ENCODE measurements at regions not wholly inside any gene's neighbourhood (a gene's known extent, or its start where the extent isn't known, plus 50 kb on each side); places are given as distances from the start of the nearest gene placed in this dataset.

DNA sequence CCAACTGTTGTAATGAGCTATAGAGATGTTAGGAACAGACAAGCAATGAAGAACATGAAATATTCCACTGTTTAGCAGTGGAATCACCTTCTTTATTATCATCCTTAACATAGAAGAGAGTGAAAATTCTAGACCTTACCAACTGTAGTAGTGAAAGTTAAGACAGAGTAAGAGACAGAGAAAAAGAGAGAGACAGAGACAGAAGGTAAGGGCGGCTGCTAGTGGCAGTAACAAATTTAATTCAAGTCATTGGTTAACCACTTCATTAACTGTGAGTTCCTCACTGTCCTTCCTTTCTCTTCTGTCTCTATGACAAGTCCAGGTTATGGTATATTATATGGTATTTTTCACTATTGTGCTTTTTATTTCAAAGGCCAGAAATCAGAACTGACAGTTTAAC lies 355.7 kb upstream of the ESRRG start:
- TF ChIP-seq EZH2phosphoT487 (IDR thresholded peaks at IDR 0.05; ENCODE audit: borderline replicate concordance, low read depth, low read length): no peak
- TF ChIP-seq, protein P1, sequence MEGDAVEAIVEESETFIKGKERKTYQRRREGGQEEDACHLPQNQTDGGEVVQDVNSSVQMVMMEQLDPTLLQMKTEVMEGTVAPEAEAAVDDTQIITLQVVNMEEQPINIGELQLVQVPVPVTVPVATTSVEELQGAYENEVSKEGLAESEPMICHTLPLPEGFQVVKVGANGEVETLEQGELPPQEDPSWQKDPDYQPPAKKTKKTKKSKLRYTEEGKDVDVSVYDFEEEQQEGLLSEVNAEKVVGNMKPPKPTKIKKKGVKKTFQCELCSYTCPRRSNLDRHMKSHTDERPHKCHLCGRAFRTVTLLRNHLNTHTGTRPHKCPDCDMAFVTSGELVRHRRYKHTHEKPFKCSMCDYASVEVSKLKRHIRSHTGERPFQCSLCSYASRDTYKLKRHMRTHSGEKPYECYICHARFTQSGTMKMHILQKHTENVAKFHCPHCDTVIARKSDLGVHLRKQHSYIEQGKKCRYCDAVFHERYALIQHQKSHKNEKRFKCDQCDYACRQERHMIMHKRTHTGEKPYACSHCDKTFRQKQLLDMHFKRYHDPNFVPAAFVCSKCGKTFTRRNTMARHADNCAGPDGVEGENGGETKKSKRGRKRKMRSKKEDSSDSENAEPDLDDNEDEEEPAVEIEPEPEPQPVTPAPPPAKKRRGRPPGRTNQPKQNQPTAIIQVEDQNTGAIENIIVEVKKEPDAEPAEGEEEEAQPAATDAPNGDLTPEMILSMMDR (conservative IDR thresholded peaks at IDR 0.05; ENCODE audit: low read length): no peak
- no peak overlapping the region for H2AFZ ChIP-seq (ENCODE audit: low read length)
- no peak overlapping the region for H3K27ac ChIP-seq (ENCODE audit: low read depth, low read length, poor library complexity, severe bottlenecking)
- ChIA-PET POLR2A (no interaction called here), CTCF (ENCODE audit: unreplicated experiment) (no interaction called here)
- intact Hi-C loops (cut with micrococcal nuclease; ENCODE audit: unreplicated experiment): no loop called here
- no peaks in the 10 kb centered on the region for H3K4me1 ChIP-seq (ENCODE audit: insufficient read depth, low read length, poor library complexity, severe bottlenecking)
- H4K20me1 ChIP-seq (ENCODE audit: insufficient read depth, low read length): no peaks in the 10 kb centered on the region
- no peaks in the 10 kb centered on the region for H3K36me3 ChIP-seq (ENCODE audit: insufficient read depth, low read length)
- no peak overlapping the region for H3K4me2 ChIP-seq (ENCODE audit: low read length)
- H3K9me2 ChIP-seq (ENCODE audit: insufficient read depth, low read length): no peaks in the 10 kb centered on the region
- H3K9me3 ChIP-seq (ENCODE audit: low read length): no peaks in the 10 kb centered on the region
- no peak overlapping the region for H3K4me3 ChIP-seq (ENCODE audit: low read depth, low read length, poor library complexity, severe bottlenecking)
- DNase-seq (ENCODE audit: low spot score): no peak
- no peaks in the 10 kb centered on the region for H3K79me2 ChIP-seq (ENCODE audit: insufficient read depth, low read depth, low read length)
- no TSS peak for BruUV-seq (replicated peaks)

- BruUV-seq (replicated peaks): no TSS peak
Measured at GRCh38 chr1:217078078-217078690, 355.0 kb upstream of the ESRRG start.

GRCh38 chr1:217077426-217077825 lies 354.2 kb upstream of the ESRRG start:
- H2AFZ ChIP-seq (ENCODE audit: low read length): no peak overlapping the region
- no peaks in the 10 kb centered on the region for H3K36me3 ChIP-seq (ENCODE audit: insufficient read depth, low read length)
- no peak overlapping the region for H3K4me3 ChIP-seq (ENCODE audit: low read depth, low read length, poor library complexity, severe bottlenecking)
- intact Hi-C loops (cut with micrococcal nuclease; ENCODE audit: unreplicated experiment): no loop called here
- H3K4me1 ChIP-seq (ENCODE audit: insufficient read depth, low read length, poor library complexity, severe bottlenecking): no peaks in the 10 kb centered on the region
- no peak overlapping the region for H3K4me2 ChIP-seq (ENCODE audit: low read length)
- no peaks in the 10 kb centered on the region for H3K9me3 ChIP-seq (ENCODE audit: low read length)
- H3K27ac ChIP-seq (ENCODE audit: low read depth, low read length, poor library complexity, severe bottlenecking): no peak overlapping the region
- no peak for DNase-seq (ENCODE audit: low spot score)
- POLR2A ChIA-PET: interaction anchor here (1.0 kb wide), 1 partner anchor 9 kb away, joined by 4 read pairs; no protein-coding TSS in a partner anchor
- TF ChIP-seq EZH2phosphoT487 (IDR thresholded peaks at IDR 0.05; ENCODE audit: borderline replicate concordance, low read depth, low read length): no peak
- TF ChIP-seq, protein P1 (conservative IDR thresholded peaks at IDR 0.05; ENCODE audit: low read length): no peak
- no peaks in the 10 kb centered on the region for H3K9me2 ChIP-seq (ENCODE audit: insufficient read depth, low read length)
- no peaks in the 10 kb centered on the region for H3K79me2 ChIP-seq (ENCODE audit: insufficient read depth, low read depth, low read length)
- H4K20me1 ChIP-seq (ENCODE audit: insufficient read depth, low read length): no peaks in the 10 kb centered on the region
- BruUV-seq (replicated peaks): no TSS peak
- CTCF ChIA-PET (ENCODE audit: unreplicated experiment): no interaction called here

More at GRCh38 chr1:217078078-217078690, 355.0 kb upstream of the ESRRG start:
- DNase-seq (ENCODE audit: low spot score): no peak
- H3K9me3 ChIP-seq (ENCODE audit: low read length): no peaks in the 10 kb centered on the region
- H3K4me2 ChIP-seq (ENCODE audit: low read length): no peak overlapping the region
- no peaks in the 10 kb centered on the region for H3K4me1 ChIP-seq (ENCODE audit: insufficient read depth, low read length, poor library complexity, severe bottlenecking)
- no peak overlapping the region for H3K4me3 ChIP-seq (ENCODE audit: low read depth, low read length, poor library complexity, severe bottlenecking)
- H3K9me2 ChIP-seq (ENCODE audit: insufficient read depth, low read length): no peaks in the 10 kb centered on the region
- no peaks in the 10 kb centered on the region for H3K36me3 ChIP-seq (ENCODE audit: insufficient read depth, low read length)
- ChIA-PET POLR2A (interaction anchor here (0.7 kb wide), 1 partner anchor 121 kb away, joined by 3 read pairs; no protein-coding TSS in a partner anchor), CTCF (ENCODE audit: unreplicated experiment) (no interaction called here)
- no peak overlapping the region for H2AFZ ChIP-seq (ENCODE audit: low read length)
- H4K20me1 ChIP-seq (ENCODE audit: insufficient read depth, low read length): no peaks in the 10 kb centered on the region
- no peak overlapping the region for H3K27ac ChIP-seq (ENCODE audit: low read depth, low read length, poor library complexity, severe bottlenecking)
- H3K79me2 ChIP-seq (ENCODE audit: insufficient read depth, low read depth, low read length): no peaks in the 10 kb centered on the region
- intact Hi-C loops (cut with micrococcal nuclease; ENCODE audit: unreplicated experiment): no loop called here
- TF ChIP-seq, protein P1 (conservative IDR thresholded peaks at IDR 0.05; ENCODE audit: low read length): no peak
- no peak for TF ChIP-seq EZH2phosphoT487 (IDR thresholded peaks at IDR 0.05; ENCODE audit: borderline replicate concordance, low read depth, low read length)

All from OCI-LY7 (cell line).